HCT116 (cell line): ENCODE measurements at regions not wholly inside any gene's neighbourhood (a gene's known extent, or its start where the extent isn't known, plus 50 kb on each side); places are given as distances from the start of the nearest gene placed in this dataset.

Source experiments
- ATAC-seq: fragments of 200-7000 bp; cut with Tn5 transposase; 2 replicates; pipeline ENCODE4 v1.9.1; 2020; ENCODE audit warnings: mild to moderate bottlenecking, moderate library complexity
- BruUV-seq: library from RNA; stranded (reverse); fragments of 400-500 nt; replicated peaks from 2 replicates; lab custom pipeline; 2021; lab: Mats Ljungman, UMichigan
- CTCF ChIA-PET: fragments of 300-600 bp; sonication (Branson Sonifier 250); formaldehyde crosslinking; loops from one replicate; lab custom pipeline; 2021; ENCODE audit warnings: antibody characterized with exemption; lab: Charles Lee
- POLR2A ChIA-PET: fragments of 300-600, 350-600 bp; sonication (Branson Sonifier 250); formaldehyde crosslinking; loops from one replicate; lab custom pipeline; 2021; ENCODE audit warnings: antibody characterized with exemption; lab: Charles Lee
- RAD21 ChIA-PET, 2 experiments: fragments of 300-600 bp; sonication (Branson Sonifier 250); formaldehyde crosslinking; loops; one replicate each; lab custom pipeline; 2023; ENCODE audit warnings: low total read pairs in 2 of 2; ENCODE audit not compliant: uncharacterized antibody in 2 of 2, unreplicated experiment in 2 of 2, low non-redundant PET in 1 of 2; lab: Charles Lee
- DNase-seq: peaks from one replicate; pipeline ENCODE4 v3.0.0-alpha.2; 2010; ENCODE audit warnings: low read depth, low spot score
- H2AFZ ChIP-seq: fragments of 200-600 bp; shearing (Covaris generic), sonication (generic); 2 replicates; pipeline ENCODE4 v1.6.1; 2017; ENCODE audit warnings: low read depth, mixed run types, mixed read lengths, antibody characterized with exemption, low read length; ENCODE audit not compliant: poor library complexity, severe bottlenecking
- H3K27ac ChIP-seq: 2 replicates; pipeline ENCODE4 v1.5.1; 2012; ENCODE audit warnings: low read depth, low read length
- H3K27me3 ChIP-seq: fragments of 200-600 bp; sonication (generic); 2 replicates; pipeline ENCODE4 v1.6.1; 2016; ENCODE audit warnings: mixed run types, low read length, mixed read lengths; ENCODE audit not compliant: insufficient read depth
- H3K36me3 ChIP-seq, 2 experiments: fragments of 200-500 bp in 1 of 2; fragments of 200-600 bp in 1 of 2; sonication (Bioruptor generic) in 1 of 2; sonication (generic) in 1 of 2; 2 replicates each; pipeline versions ENCODE4 v1.5.1 to v1.6.1; 2014 to 2016; ENCODE audit warnings: low read length in 2 of 2, inconsistent platforms in 1 of 2, mixed read lengths in 1 of 2, mixed run types in 1 of 2; ENCODE audit not compliant: insufficient read depth in 2 of 2, control insufficient read depth in 1 of 2
- H3K4me1 ChIP-seq, 2 experiments: fragments of 200-600 bp in 1 of 2; sonication (generic) in 1 of 2; 2 replicates each; pipeline versions ENCODE4 v1.5.1 to v1.6.1; 2012 to 2017; ENCODE audit warnings: low read length in 2 of 2, inconsistent platforms in 1 of 2, mild to moderate bottlenecking in 1 of 2, mixed read lengths in 1 of 2, mixed run types in 1 of 2, moderate library complexity in 1 of 2; ENCODE audit not compliant: insufficient read depth in 2 of 2, control insufficient read depth in 1 of 2
- H3K4me2 ChIP-seq: fragments of 200-600 bp; sonication (generic); 2 replicates; pipeline ENCODE4 v1.6.1; 2017; ENCODE audit warnings: mixed run types, low read length, mixed read lengths
- H3K4me3 ChIP-seq, 2 experiments: fragments of 200-600 bp in 1 of 2; sonication (generic) in 1 of 2; replicated peaks in 1 of 2; 2 replicates each; pipeline ENCODE4 v1.5.1; 2011 to 2016; ENCODE audit warnings: low read length in 2 of 2, control low read depth in 1 of 2, low read depth in 1 of 2, mild to moderate bottlenecking in 1 of 2, mixed read lengths in 1 of 2, mixed run types in 1 of 2
- H3K79me2 ChIP-seq: fragments of 200-600 bp; sonication (generic); 2 replicates; pipeline ENCODE4 v1.6.1; 2017; ENCODE audit warnings: mild to moderate bottlenecking, mixed run types, low read length, moderate library complexity, mixed read lengths; ENCODE audit not compliant: insufficient read depth
- H3K9ac ChIP-seq: fragments of 200-600 bp; sonication (generic); 2 replicates; pipeline ENCODE4 v1.6.1; 2016; ENCODE audit warnings: low read length, mixed read lengths
- H3K9me2 ChIP-seq: fragments of 200-600 bp; sonication (generic), shearing (Covaris generic); 2 replicates; pipeline ENCODE4 v1.6.1; 2017; ENCODE audit warnings: mixed run types, mild to moderate bottlenecking, moderate library complexity; ENCODE audit not compliant: insufficient read depth
- H3K9me3 ChIP-seq, 2 experiments: fragments of 200-500 bp in 1 of 2; fragments of 200-600 bp in 1 of 2; sonication (Bioruptor generic) in 1 of 2; sonication (generic) in 1 of 2; 2 replicates each; pipeline ENCODE4 v1.6.1; 2014 to 2017; ENCODE audit warnings: low read length in 2 of 2, mixed read lengths in 2 of 2, inconsistent platforms in 1 of 2, low read depth in 1 of 2, mild to moderate bottlenecking in 1 of 2, mixed run types in 1 of 2, moderate library complexity in 1 of 2; ENCODE audit not compliant: control insufficient read depth in 1 of 2, insufficient read depth in 1 of 2
- H4K20me1 ChIP-seq: fragments of 200-600 bp; sonication (generic), shearing (Covaris generic); 2 replicates; pipeline ENCODE4 v1.6.1; 2017; ENCODE audit warnings: mixed run types, mild to moderate bottlenecking, moderate library complexity; ENCODE audit not compliant: insufficient read depth
- EGR1 ChIP-seq: IDR thresholded peaks from 2 replicates; pipeline ENCODE4 v1.6.1; 2012; ENCODE audit warnings: low read depth
- EZH2 ChIP-seq: fragments of 200-600 bp; sonication (generic); IDR thresholded peaks from 2 replicates; pipeline ENCODE4 v1.6.1; 2017; ENCODE audit warnings: antibody characterized with exemption, mixed run types
- JUND ChIP-seq: IDR thresholded peaks from 2 replicates; pipeline ENCODE4 v1.6.1; 2012
- MAX ChIP-seq: IDR thresholded peaks from 2 replicates; pipeline ENCODE4 v1.6.1; 2012
- POLR2A ChIP-seq: IDR thresholded peaks from 2 replicates; pipeline ENCODE4 v1.7.0; 2011; ENCODE audit warnings: borderline replicate concordance; ENCODE audit not compliant: insufficient read depth, insufficient read length; ENCODE audit errors: extremely low read depth
- POLR2AphosphoS5 ChIP-seq: IDR thresholded peaks from 2 replicates; pipeline ENCODE4 v1.6.1; 2011; ENCODE audit warnings: mild to moderate bottlenecking, low read depth, low read length, moderate library complexity
- RAD21 ChIP-seq: IDR thresholded peaks from 2 replicates; pipeline ENCODE4 v1.6.1; 2012; ENCODE audit warnings: low read depth, mild to moderate bottlenecking
- SRF ChIP-seq: IDR thresholded peaks from 2 replicates; pipeline ENCODE4 v1.6.1; 2012; ENCODE audit warnings: low read depth
- TCF7L2 ChIP-seq: IDR thresholded peaks from 2 replicates; pipeline ENCODE4 v1.7.0; 2011; ENCODE audit warnings: borderline replicate concordance, inconsistent platforms; ENCODE audit not compliant: insufficient read depth, insufficient read length; ENCODE audit errors: extremely low read depth
- YY1 ChIP-seq: IDR thresholded peaks from 2 replicates; pipeline ENCODE4 v1.6.1; 2011; ENCODE audit warnings: low read length, low read depth, moderate library complexity, mild to moderate bottlenecking; ENCODE audit not compliant: insufficient replicate concordance; ENCODE audit errors: extremely low read depth
- ZBTB33 ChIP-seq: IDR thresholded peaks from 2 replicates; pipeline ENCODE4 v1.6.1; 2011; ENCODE audit warnings: mild to moderate bottlenecking, low read length, moderate library complexity; ENCODE audit not compliant: insufficient replicate concordance; ENCODE audit errors: extremely low read depth
- ZFX ChIP-seq: fragments of 450-650 bp; IDR thresholded peaks from 2 replicates; pipeline ENCODE4 v1.6.1; 2017
- ZNF274 ChIP-seq: fragments of 200-500 bp; sonication (Bioruptor generic); IDR thresholded peaks from 2 replicates; pipeline ENCODE4 v1.6.1; 2014; ENCODE audit warnings: mild to moderate bottlenecking, low read depth, low read length, inconsistent platforms
- intact Hi-C: fragments of 100-400 bp; cut with micrococcal nuclease; formaldehyde crosslinking; loops from 2 replicates; pipeline ENCODE4 v1.10.0; 2022
- TF ChIP-seq, protein P1 (sequence below): IDR thresholded peaks from 2 replicates; pipeline ENCODE4 v1.6.1; 2012; ENCODE audit warnings: low read depth

DNA sequence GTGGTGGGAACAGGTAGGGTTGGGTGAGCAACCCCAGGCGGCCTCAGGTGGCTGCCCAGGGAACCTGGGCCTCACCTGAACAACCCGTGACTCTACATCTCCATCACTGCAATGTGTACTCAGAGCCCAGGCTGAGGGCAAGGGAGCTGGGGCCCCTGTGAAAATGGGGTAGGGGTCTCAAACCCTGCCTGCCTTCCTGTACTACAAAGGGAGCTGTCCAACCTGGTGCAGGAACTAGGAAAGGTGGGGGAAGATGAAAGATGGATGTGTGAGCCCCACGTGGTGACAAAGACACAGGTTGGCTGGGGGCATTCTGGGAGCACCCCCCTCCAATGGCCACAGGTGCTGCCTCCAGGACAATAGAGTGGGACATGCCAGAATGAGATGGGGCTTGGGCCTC lies 62.1 kb upstream of the SLC2A12 start:
- no TSS peak for BruUV-seq
- Histone ChIP-seq H3K27ac (no peak overlapping the region), H3K27me3 (no peaks in the 10 kb centered on the region), H2AFZ (no peak overlapping the region), H3K36me3 (no peaks in the 10 kb centered on the region), H3K79me2 (no peaks in the 10 kb centered on the region), H3K9me2 (no peaks in the 10 kb centered on the region), H3K4me1 (no peaks in the 10 kb centered on the region), H3K4me3 (no peak overlapping the region), H3K9me3 (no peaks in the 10 kb centered on the region), H4K20me1 (no peaks in the 10 kb centered on the region), H3K4me2 (no peak overlapping the region), H3K9ac (no peak overlapping the region)
- ChIA-PET POLR2A (no interaction called here), RAD21 (no interaction called here), CTCF (interaction anchor here (4.3 kb wide), 1 partner anchor 8 kb away, joined by 27 read pairs; no protein-coding TSS in a partner anchor)
- no peak for DNase-seq
- TF ChIP-seq, protein P1, sequence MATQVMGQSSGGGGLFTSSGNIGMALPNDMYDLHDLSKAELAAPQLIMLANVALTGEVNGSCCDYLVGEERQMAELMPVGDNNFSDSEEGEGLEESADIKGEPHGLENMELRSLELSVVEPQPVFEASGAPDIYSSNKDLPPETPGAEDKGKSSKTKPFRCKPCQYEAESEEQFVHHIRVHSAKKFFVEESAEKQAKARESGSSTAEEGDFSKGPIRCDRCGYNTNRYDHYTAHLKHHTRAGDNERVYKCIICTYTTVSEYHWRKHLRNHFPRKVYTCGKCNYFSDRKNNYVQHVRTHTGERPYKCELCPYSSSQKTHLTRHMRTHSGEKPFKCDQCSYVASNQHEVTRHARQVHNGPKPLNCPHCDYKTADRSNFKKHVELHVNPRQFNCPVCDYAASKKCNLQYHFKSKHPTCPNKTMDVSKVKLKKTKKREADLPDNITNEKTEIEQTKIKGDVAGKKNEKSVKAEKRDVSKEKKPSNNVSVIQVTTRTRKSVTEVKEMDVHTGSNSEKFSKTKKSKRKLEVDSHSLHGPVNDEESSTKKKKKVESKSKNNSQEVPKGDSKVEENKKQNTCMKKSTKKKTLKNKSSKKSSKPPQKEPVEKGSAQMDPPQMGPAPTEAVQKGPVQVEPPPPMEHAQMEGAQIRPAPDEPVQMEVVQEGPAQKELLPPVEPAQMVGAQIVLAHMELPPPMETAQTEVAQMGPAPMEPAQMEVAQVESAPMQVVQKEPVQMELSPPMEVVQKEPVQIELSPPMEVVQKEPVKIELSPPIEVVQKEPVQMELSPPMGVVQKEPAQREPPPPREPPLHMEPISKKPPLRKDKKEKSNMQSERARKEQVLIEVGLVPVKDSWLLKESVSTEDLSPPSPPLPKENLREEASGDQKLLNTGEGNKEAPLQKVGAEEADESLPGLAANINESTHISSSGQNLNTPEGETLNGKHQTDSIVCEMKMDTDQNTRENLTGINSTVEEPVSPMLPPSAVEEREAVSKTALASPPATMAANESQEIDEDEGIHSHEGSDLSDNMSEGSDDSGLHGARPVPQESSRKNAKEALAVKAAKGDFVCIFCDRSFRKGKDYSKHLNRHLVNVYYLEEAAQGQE = peak; percentile 8; the same call in 1 of the 2 replicates
- no peak for TF ChIP-seq ZNF274
- intact Hi-C loops = no loop called here
- ATAC-seq = no peak

DNA sequence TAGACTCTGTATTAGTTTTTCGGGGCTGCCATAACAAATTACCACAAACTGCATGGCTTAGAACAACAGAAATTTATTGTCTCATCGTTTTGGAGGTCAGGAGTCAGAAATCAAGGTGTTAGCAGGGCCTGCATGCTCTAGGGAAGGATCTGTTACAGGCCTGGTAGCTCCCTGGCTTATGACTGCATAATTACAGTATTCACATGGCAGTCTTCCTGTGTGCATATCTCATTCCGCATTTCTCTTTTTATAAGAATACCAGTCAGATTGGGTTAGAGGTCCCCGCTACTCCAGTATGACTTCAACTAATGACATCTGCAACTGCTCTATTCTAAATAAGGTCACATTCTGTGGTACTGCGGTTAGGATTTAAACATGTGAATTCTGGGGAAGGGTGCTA lies 59.3 kb upstream of the SLC2A12 start:
- no peaks in the 10 kb centered on the region for H3K4me1 ChIP-seq
- H3K36me3 ChIP-seq = no peaks in the 10 kb centered on the region
- H3K9ac ChIP-seq = no peak overlapping the region
- no peak overlapping the region for H3K4me3 ChIP-seq
- POLR2A ChIA-PET = no interaction called here
- H3K9me2 ChIP-seq = no peaks in the 10 kb centered on the region
- no TSS peak for BruUV-seq
- no peaks in the 10 kb centered on the region for H3K9me3 ChIP-seq
- no peaks in the 10 kb centered on the region for H4K20me1 ChIP-seq
- intact Hi-C loops = loop anchor here (1.0 kb wide), 2 partner anchors 712 to 771 kb away; no protein-coding TSS in a partner anchor
- H3K27me3 ChIP-seq = no peaks in the 10 kb centered on the region
- no peak overlapping the region for H3K27ac ChIP-seq
- H2AFZ ChIP-seq = no peak overlapping the region
- CTCF ChIA-PET = interaction anchor here (0.7 to 4.3 kb wide), 7 partner anchors 10 to 829 kb away, joined by 3 to 27 read pairs (median 4); no protein-coding TSS in a partner anchor
- no peaks in the 10 kb centered on the region for H3K79me2 ChIP-seq
- RAD21 ChIA-PET = no interaction called here
- DNase-seq (no peak), ATAC-seq (no peak)
- no peak for TF ChIP-seq ZBTB33
- TF ChIP-seq SRF = no peak
- TF ChIP-seq ZFX = no peak
- TF ChIP-seq ZNF274 = no peak
- no peak for TF ChIP-seq YY1
- no peak for TF ChIP-seq EGR1
- no peak for TF ChIP-seq MAX
- no peak for TF ChIP-seq POLR2A
- no peak for TF ChIP-seq POLR2AphosphoS5
- no peak for TF ChIP-seq JUND
- TF ChIP-seq RAD21 = no peak
- TF ChIP-seq EZH2 = no peak
- TF ChIP-seq TCF7L2 = no peak
- no peak overlapping the region for H3K4me2 ChIP-seq
